ENCODE measurements at regions not wholly inside any gene's neighbourhood (a gene's known extent, or its start where the extent isn't known, plus 50 kb on each side); places are given as distances from the start of the nearest gene placed in this dataset.

GRCh38 chr16:76748461-76749348 lies 442.3 kb upstream of the MON1B start:
- TF ChIP-seq CTCF (IDR thresholded peaks at IDR 0.05) (no peak), POLR2A (IDR thresholded peaks at IDR 0.05) (no peak)
